GOT3 (cell line): ENCODE measurements at regions not wholly inside any gene's neighbourhood (a gene's known extent, or its start where the extent isn't known, plus 50 kb on each side); places are given as distances from the start of the nearest gene placed in this dataset.

ENCODE experiments used
- DNase-seq: peaks from one replicate; lab custom pipeline; 2025; ENCODE audit warnings: mixed read lengths; lab: John Stamatoyannopoulos, UW

DNA sequence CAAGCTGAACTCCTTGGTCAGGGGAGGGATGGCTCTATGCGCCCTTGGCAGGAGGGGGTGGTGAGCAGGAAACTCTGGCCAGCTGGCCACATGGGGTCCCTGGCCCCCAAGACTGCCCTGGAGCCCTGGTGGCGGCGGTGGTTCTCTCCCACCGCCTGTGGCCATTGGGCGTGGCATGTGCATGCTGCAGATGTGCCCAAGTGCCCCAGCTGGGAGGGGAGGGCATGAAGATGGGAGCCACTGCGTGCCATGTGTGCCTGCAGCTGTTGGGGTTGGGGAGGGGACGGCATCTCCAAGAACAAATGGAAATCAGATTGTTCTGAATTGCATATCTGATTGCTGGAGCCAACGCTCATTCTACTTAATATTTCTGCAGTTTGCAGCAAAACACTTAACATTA is 115.7 kb upstream of the IGF1 start:
- DNase-seq = no peak

DNA sequence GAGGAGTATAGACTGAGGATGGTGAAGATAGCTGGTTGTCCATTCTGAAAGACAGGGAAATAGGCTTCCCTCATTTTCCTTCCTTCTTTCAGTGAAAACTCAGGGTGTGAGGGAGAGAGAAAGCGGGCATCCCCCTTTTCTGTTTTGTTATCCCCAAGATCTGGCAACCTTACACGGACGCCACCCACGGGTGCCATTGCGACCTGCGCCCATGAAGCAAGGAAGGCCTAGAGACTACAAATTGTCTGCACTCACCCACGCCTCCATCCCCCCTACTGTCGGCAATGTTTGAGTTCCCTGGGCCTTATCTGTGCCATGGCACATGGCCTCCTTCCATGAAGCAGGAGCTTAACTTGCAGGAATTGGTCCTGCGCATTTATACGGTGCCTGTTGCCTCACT is 115.0 kb upstream of the IGF1 start:
- no peak for DNase-seq

DNA sequence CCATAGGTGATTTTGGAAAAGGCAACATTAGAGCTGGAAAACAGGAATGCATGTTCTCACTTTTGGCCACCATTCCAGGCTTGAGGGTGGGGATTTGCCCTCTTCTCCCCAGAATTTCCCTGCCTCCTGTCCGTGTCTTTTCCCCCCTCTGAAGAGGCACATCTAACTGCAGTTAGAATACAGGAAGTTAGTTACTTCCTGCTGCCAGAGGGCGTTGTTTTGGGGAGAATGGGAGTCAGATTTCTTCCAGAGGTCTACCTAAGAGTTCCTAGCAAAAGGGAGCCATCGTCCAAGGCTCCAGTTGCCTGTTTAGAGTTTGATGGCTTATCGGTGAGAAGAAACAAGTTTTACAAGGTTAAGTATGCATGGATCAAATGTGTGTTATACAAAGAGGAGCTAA is 112.8 kb upstream of the IGF1 start:
- no peak for DNase-seq

DNA sequence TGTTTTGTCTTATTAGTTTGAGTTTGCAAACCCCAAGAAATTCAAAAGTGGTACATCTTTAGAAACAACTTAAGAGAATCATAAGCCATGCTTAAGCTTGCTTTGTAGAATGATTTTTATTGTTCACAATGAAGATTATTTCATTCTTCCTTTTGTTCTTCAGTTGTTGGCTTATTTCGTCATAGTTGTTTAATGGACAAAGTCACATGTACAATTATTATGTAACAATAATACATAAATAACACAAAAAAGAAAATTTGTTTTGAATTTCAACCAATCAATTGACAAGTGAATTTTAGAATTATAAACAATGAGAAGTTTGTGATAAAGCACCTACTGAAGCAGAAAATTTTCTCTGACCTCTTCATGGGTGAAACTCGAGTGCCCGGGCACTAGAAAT is 111.8 kb upstream of the IGF1 start:
- DNase-seq = no peak

DNA sequence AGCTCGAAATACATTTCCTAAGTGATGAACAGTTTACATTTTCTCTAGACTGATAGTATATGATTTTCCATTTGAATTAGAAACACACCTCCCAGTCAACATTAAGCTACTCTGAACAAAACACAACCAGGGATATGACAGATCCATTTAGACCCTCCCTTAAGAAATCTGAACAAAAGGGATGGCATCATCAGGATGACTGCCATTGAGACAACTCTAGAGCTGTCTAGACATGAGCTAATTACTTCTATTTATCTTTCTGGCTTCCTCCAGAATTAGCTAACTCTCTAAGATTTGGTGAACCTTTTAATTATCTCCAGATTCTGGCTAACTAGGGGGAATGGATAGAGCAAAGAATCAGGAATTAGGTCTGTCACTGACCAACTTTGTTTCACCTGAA is 92.9 kb upstream of the IGF1 start:
- DNase-seq = no peak

DNA sequence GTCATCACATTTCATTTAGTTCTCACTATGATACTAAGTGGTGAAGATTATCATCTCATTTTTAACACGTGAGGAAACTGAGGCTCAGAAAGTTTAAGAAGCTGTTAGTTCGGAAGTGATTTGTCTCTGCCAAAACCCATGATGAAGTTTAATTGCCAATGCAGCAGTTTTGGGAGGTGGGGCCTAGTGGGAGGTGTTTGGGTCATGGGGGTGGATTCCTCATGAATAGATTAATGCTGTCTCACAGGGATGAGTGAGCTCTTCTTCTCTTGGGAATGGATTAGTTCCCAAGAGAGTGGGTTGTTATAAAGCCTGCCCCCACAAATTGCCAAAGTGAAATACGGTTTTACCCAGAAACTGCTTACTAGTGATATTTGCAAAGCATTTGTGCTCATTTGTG is 91.5 kb upstream of the IGF1 start:
- DNase-seq = no peak

DNA sequence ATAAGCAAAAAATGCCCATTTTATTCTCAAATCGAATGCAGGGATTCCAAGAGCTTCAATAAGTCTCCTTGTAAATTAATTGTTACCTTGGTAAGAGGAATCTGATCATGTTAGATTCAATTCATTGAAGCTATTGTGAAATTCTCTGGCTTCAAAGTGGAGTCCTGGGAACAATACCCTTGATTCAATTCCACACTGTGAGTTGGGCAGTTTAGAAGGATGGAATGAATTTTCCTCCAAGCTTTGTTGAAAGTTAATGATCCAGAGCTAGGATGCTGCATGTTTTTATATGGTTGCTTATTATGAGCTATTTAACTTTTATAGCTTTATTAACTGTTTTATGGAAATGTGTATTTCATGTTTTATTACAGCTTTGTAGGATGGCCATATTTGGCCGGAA is 89.9 kb upstream of the IGF1 start:
- no peak for DNase-seq

DNA sequence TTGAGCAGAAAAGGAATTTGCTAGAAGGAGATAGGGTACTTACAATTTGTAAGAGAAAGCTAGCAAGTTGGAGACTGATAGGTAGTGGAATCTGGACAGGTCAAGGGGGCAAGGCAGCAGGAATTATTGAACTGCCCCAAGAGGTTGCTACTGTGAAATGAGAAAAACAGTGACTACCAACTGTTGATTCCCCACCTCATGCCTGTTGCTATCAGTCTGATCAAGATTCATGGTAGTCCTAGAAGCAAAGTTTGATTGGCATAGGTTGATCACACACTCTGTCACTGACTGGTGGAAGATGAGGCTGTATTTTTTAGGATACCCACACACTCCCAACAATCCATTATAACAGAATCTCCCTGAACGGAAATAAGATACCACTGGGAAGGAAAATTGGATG is 89.4 kb upstream of the IGF1 start:
- DNase-seq = no peak

DNA sequence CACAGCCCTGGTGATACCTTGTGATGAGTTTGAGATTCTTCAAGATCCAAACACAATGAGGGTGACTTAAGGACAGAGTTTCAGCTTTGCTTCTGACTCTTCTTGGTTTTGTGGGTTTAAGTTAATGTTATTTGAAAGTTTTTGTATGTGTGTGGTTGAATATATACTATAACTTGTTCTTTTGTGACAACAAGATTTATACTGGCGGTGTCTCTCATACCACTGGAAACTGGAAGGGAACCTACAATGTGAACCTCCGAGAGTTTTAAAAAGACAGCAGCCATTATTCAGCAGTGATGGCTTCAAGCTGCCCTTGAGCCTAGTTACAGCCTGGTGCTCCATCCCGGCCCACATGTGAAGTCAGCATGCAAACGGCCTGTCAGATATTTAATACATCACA is 87.9 kb upstream of the IGF1 start:
- no peak for DNase-seq

DNA sequence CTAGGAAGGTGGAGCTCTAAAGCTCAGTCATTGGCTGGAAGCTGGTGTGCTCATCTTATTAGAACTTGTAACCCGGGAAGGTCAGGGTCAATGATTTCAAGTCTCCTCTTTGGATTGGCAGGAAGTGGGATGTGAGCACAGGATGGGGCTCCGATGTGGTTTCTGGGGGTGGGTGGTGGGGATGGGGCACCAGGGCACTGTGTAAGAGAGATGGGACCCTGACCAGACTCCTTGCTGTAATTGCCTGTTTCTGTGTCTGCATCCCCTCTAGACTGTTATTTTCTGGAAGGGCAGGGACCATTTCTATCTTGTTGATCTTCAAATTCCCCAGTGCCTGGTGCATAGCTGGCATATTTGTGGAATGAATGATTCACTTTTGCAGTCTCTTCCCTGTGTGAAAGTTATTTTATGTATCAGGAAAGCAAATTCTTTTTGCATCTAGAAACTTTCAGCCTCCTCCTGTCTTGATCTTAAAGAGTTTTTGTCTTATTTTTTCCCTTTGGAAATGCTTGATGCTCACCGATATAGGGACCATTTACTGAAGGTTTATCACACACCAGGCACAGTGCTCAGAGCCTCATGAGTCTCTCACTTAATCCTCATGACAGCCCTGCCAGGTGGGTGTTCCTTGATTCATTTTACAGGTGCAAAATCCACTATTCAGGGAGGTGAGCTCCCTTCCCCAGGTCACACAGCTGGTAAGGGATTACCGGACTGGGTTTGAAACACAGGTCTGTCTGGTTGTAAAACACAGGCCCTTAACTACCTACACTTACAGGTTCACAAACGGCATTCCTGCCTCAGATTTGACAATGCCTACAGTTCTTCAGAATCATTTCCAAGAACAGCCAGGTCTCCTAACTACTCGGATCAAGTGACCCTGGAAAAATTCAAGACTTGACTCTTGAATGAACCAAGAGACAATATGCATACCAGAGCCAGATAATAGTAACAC is 86.9 kb upstream of the IGF1 start:
- DNase-seq = no peak

DNA sequence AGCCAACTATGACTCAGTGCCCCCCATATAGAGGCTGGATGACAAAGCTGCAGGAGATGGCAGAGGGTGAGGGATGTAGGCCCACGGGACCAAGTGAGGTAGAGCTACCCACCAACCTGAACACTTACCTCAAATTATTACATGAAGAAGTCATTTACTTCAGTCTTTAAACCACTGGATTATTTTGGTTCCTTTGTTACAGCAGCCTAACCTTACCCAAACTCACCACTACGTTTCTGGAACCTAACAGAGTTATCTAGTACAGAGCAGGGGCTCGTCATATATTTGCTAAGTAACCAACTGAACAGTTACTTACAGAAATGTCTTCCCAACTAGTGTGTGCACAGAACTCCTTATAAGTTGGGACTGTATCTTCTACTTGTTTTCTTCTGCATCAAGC is 85.2 kb upstream of the IGF1 start:
- no peak for DNase-seq

DNA sequence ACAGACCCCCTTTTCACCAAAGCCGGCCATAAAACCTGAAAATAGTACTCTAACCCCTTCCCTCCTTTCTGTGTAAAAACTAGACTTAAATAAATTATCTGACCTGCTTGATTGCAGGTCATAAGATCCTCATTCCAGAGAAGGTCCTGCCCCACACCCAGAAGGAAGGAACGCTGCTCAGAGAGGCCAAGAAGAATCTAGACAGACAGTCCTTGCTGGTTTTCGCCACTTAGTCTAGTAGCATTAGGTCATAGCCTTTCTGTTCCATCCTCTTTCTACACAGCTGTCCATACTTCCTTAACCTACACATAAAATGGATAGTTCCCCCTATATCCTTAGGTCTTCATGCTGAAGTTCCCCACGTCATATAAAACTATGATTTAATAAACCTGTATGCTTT is 83.7 kb upstream of the IGF1 start:
- DNase-seq = no peak

DNA sequence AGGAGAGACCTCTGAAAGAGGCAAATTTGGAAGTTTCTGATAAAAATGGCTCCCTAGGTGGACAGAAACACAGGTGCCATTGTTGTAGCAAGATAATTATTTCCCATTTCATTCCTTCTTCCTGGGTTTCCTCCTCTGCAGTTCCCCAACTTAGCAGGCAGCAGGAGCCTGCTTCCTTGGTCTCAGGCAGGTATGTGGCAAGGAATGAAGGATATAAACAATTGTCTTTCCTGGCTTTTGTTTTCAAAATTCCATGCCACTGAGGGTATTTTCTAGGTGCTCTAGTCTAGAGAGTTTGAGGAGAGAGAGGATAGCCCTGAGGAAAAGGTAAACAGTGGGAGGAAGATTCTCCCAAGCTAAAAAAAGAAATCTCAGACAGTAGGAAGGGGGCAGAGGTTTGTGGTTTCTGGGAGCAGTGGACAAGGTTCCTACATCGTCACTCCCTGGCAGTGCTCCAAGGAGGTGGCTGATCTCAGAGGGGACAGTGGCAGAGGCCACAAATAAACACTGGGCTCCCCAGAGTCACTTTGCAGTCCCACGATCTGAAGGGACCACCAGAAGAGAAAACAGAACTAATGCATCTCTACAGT is 82.6 kb upstream of the IGF1 start:
- no peak for DNase-seq

DNA sequence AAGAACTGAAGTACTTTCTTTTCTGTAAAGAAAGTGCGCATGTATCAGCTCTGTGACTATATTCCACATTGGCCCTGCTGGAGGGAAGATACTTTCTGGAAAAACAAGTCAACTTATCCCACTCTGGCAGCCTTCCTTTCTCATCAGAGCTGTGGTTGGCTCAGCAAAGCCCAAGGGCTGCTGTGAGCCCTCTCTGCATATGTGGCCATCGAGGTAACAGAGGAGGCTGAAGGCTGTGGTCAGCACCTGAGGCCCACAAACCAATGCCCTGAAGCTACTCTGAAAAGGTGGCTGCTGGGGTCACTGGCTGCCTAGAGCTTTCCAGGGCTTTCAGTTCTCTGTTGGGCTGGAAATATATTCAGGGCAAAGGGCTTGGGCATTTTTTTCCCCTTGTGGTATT is 70.8 kb upstream of the IGF1 start:
- DNase-seq = no peak

DNA sequence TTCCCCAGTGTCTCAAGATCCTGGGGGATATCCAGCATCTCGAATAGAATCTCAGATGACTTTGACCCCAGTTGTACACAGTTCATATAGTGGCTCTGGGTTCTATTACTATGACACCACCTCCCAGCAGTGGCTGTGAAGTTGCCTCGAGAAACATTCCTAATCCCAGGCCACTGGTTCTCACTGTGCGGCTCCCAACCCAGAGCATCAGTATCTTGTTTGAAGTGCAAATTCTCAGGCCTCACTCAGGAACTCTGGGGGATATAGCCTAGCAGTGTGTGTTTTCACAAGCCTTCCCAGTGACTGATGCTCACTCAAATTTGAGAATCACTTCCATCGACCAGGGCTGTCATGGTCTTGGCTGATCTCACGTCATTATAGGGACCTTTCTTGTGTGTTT is 69.3 kb upstream of the IGF1 start:
- DNase-seq = no peak

DNA sequence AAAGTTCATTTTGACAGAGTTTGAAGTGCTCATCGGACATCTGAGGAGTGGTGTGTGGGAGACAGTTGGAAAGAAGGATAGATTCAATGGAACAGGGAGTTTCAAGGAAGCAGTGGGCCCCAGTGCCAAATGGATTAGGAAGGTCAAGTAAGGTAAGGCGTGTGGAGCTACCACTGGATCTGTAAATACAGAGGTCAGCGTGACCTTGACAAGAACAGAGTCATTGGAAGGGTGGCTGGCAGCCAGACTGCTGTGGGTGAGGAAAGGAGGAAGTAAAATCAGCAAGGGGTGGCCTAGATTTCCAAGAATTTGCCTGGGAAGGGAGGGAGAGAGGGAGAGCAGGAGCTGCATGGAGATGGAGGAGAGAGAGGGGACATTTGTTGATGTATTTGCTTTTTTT is 68.2 kb upstream of the IGF1 start:
- DNase-seq = no peak

DNA sequence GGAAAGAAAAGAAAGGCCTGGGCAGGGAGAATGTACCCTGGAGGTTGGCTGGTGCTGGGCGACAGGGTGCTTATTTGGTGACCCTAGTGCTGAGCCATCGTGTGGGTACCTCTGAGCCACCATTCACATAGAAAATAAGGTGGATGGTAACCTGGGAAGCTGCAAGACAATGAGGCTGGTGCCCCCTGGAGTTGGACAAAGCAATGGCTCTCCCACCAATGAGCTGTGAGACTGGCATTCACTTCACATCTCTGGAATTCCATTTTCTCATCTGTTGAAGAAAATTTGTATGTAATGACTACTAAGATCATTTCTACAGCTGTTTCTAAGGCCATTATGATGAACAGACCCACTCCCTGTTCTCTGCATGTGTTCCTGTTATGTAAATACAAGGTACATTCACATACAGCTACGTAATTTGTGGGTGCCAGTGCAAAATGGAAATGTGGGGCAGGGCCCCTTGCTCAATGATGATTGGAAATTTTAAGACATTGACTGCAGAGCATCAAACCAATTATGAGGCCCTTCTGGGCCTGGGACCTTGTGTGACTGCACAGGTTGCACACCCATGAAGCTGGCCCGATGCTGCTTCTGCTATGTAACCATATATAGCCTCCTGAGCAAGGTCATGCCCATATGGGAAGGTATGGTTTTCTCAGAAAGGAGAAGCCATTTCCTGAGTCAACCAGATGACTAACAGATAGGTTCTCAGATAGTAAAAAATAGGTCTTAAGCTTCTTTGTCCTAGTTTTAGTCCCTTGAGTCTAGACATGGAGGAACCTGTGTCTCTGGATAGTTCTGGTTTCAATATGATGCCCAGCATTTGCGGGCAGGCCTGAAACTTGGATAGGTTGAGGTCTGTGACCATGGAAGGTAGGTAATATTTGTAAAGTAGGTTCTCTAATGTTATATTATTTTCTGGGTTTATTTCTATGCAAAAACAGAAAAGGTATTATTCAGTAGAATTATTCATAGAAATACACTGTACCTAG is 63.4 kb upstream of the IGF1 start:
- no peak for DNase-seq

DNA sequence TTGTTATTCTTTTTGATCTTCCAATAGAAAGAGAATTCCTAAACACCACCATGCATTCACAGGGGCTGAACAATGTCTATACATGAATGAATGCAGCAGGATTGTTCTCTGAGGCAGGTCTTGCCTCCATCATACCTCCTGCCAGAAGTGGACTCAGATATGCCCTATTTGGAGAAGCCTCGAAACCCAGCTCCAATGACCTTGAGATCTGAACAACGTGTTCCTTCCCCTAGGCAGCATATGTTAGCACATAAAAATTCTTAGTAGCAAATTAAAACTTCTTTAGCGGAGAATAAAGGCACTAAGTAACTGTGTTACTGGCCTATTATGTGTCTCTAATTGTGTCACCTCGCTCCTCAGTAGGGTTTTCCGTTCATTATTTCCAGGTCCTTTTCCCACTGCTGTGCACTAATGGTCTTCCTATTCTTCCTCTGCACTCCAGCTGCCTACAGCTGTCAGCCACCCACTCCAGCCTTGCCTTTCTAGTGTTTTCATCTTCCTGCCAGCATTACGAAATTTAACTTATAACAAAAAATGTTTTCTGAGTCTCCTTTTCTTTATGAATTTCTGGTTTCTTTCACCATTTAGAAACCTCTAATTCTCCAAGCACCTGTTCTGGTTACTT is 62.6 kb upstream of the IGF1 start:
- no peak for DNase-seq

DNA sequence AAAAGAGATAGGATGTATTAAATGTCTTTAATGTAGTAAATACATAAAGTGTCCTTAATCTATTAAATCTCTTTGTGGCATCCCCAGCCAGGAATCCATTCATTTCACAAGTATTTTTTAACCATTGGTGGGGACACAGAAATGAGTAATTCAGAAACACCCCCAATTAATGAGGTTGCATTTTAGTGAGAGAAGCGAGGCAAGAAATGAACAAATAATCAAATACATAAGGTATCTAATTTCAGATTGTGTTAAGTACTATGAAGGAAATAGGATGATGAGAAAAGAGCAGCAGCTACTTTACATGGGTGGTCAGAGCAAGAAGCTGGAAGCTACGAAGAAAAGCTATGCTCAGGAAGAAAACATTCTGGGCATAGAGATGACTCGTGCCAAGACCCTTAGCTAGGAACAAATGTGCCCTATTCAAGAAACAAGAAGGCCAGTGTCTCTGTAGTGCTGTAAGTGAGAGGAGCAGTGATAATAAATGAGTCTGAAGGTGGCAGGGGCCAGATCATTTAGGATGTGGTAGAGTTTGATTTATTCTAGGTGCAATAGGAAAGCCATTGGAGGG is 60.5 kb upstream of the IGF1 start:
- DNase-seq = no peak

DNA sequence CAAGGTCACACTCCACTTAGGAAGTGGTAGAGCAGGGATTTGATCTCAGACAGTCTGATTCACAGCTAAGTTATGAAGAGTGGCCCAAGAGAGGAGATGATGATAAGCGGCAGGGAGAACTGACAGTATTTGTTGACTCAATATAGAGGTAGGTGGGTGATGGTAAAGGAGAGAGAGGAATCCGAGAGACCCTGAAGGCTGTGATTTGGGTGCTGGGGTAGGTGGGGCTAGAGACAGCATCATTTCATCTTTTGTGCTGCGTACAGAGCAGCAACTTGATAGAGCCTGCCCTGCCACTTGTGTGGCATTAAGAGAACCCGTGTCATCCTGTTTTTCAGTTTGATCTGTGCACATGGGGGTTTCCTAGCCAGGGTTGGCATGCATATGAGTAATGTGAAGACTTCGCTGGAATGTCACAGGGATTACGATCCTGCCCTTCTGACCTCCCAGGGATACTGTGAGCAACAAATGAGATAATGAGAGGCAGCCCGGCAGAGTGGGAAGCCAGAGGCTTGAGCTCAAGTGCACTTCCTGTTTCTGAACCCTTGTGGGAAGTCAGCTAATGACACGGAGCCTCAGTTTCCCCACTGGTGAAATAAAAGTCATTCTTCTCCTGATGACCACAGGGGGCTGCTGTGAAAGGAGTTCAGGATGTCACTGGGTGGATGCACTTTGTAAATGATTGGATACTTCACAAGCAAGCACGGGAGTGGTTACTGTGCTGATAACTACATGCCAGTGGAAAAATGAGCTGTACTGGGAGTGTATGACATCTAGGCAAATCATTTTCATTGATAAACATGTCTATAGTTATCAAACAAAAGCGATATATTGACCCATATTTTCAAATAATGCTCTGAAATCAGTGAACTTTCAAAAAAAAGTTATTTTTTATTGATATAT is 59.5 kb upstream of the IGF1 start:
- DNase-seq = no peak

DNA sequence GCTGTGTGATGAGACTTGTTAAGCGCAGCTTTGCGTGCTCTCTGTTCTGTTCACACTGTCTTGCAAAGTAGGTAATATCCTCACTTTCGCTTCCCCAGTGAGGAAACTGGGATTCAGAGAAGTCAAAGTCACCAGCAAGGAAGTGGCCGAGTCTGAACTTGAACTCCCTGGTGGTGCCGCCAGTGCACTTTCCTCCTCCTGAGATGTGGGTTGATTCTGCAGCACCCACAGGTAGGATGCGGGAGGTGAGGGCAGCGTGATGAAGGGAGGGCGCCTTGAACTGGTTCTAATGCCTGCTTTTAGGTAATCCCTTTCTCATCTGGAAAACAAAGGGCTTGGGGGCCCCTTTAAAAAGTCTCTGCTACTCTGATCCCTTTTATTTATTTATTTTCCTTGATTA is 54.9 kb upstream of the IGF1 start:
- no peak for DNase-seq
